ENCODE measurements at regions not wholly inside any gene's neighbourhood (a gene's known extent, or its start where the extent isn't known, plus 50 kb on each side); places are given as distances from the start of the nearest gene placed in this dataset.

DNA sequence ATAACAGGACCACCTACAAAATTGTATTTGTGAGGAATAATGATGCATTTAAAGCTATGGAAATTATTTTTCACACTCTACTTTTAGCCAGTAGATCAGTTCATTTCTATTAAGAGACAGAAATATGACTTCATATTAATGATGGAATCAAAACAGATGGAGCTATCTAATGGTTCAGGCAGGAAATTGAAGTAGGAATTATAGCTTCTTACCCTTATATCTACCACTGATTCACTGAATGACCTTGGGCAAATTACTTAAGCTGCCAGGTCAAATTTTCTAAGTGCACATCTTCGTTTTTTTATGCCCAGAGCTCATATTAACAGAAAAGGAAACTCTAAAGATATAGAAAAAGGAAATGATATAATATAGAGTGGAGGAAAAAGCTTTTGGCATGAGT is 323.1 kb downstream of the PCDH10 start:
- no peaks in the 10 kb centered on the region for H3K4me1 Mint-ChIP-seq
- H3K9me3 Mint-ChIP-seq = peaks cover 4 to 12% (median 10%) of the 10 kb centered on the region in 3 donors
- CTCF ChIA-PET = interaction anchor here in 1 of 2 donors (0.6 kb wide), 1 partner anchor 295 kb away, joined by 3 read pairs; no protein-coding TSS in a partner anchor
- no peaks in the 10 kb centered on the region for H3K36me3 Mint-ChIP-seq
- WGBS (ENCODE audit: insufficient coverage) = no CpG with 5 or more reads among the region's 1 CpG
- DNase-seq (no peak), ATAC-seq (replicated peaks in 1 of 4) (no peak)
- Histone ChIP-seq H3K27ac (ENCODE audit: low read length) (no peak overlapping the region), H3K4me1 (ENCODE audit: control insufficient read depth in 1 of 2, extremely low read depth in 1 of 2, insufficient read depth in 2 of 2, low read length in 2 of 2) (no peaks in the 10 kb centered on the region), H3K9me3 (no peaks in the 10 kb centered on the region), H3K36me3 (ENCODE audit: control insufficient read depth in 2 of 2, extremely low read depth in 1 of 2, insufficient read depth in 1 of 2, low read length in 1 of 2) (no peaks in the 10 kb centered on the region), H3K27me3 (replicated peaks in 1 of 2; ENCODE audit: control insufficient read depth in 2 of 2, extremely low read depth in 1 of 2, insufficient read depth in 2 of 2, low read length in 1 of 2) (no peaks in the 10 kb centered on the region), H3K4me3 (ENCODE audit: control insufficient read depth in 1 of 2, extremely low read depth in 1 of 2, low read length in 1 of 2) (no peak overlapping the region)
- POLR2A ChIA-PET = interaction anchor here in 1 of 2 donors (0.6 kb wide), 1 partner anchor 78 kb away, joined by 7 read pairs; no protein-coding TSS in a partner anchor
- no peak overlapping the region for H3K4me3 Mint-ChIP-seq
- H3K27me3 Mint-ChIP-seq = no peaks in the 10 kb centered on the region
- no peak overlapping the region for H3K27ac Mint-ChIP-seq

DNA sequence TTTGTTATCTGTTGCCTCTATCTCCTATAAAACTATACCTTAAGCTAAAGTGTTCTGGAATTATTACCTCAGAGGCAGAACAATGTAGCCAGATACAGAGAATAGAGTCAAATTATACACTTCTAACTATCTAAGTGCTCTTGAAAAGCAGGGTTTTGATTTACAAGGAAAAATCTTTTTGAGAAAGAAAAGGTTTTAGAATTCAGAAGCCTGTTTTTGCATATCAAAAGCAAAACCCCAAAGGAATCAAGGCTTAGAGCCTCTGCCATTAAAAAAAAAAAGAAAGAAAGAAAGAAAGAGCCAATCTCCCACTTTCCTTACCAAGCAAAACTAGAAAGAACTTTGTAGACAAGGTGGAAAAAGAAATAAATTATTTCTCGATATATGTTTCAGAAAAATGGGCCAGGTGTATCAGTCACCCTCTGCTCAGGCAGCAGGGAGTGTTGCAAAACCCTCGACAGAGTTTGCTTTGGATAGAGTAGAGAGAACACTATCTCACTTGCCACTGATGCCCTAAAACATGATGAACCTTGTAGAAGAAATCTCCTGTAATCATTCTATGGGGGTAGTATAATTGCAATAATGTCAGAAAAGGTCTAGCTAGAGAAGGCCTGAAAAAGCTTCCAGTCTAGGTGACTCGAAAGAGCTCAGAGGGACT is 318.3 kb downstream of the PCDH10 start:
- no peaks in the 10 kb centered on the region for H3K9me3 ChIP-seq
- no peak overlapping the region for H3K4me3 ChIP-seq (ENCODE audit: control insufficient read depth in 1 of 2, extremely low read depth in 1 of 2, low read length in 1 of 2)
- H3K4me1 Mint-ChIP-seq = no peaks in the 10 kb centered on the region
- no peak overlapping the region for H3K27ac Mint-ChIP-seq
- ChIA-PET POLR2A (no interaction called here), CTCF (no interaction called here)
- WGBS (ENCODE audit: insufficient coverage) = 80% methylated on average over 1 of the region's 3 CpGs
- no peaks in the 10 kb centered on the region for H3K4me1 ChIP-seq (ENCODE audit: control insufficient read depth in 1 of 2, extremely low read depth in 1 of 2, insufficient read depth in 2 of 2, low read length in 2 of 2)
- H3K27me3 Mint-ChIP-seq = no peaks in the 10 kb centered on the region
- no peaks in the 10 kb centered on the region for H3K36me3 Mint-ChIP-seq
- no peaks in the 10 kb centered on the region for H3K27me3 ChIP-seq (replicated peaks in 1 of 2; ENCODE audit: control insufficient read depth in 2 of 2, extremely low read depth in 1 of 2, insufficient read depth in 2 of 2, low read length in 1 of 2)
- H3K4me3 Mint-ChIP-seq = no peak overlapping the region
- H3K27ac ChIP-seq (ENCODE audit: low read length) = no peak overlapping the region
- ATAC-seq (replicated peaks in 1 of 4) = no peak
- H3K36me3 ChIP-seq (ENCODE audit: control insufficient read depth in 2 of 2, extremely low read depth in 1 of 2, insufficient read depth in 1 of 2, low read length in 1 of 2) = no peaks in the 10 kb centered on the region
- peaks cover 10 to 22% (median 13%) of the 10 kb centered on the region in 3 donors for H3K9me3 Mint-ChIP-seq
- no peak for DNase-seq

DNA sequence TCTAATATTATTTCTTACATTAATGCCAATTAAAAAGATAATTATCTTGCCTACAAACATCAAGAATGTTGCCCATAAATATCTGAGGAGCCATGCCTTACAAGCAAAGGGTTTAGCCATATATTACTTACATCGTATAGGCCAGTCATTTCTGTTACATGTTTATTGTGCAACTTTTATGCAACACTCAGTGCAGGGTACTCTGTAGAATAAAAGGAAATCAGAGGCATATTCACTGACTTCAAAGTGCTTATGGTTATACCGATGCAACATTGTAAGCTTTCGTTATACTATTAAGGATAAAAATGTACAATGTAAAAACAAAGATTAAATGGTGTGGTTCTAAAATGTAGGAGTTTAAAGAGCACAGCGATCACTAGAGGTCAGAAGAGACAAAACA is 315.9 kb downstream of the PCDH10 start:
- H3K36me3 Mint-ChIP-seq = no peaks in the 10 kb centered on the region
- ATAC-seq (replicated peaks in 1 of 4) = no peak
- WGBS (ENCODE audit: insufficient coverage) = no CpG with 5 or more reads among the region's 4 CpGs

DNA sequence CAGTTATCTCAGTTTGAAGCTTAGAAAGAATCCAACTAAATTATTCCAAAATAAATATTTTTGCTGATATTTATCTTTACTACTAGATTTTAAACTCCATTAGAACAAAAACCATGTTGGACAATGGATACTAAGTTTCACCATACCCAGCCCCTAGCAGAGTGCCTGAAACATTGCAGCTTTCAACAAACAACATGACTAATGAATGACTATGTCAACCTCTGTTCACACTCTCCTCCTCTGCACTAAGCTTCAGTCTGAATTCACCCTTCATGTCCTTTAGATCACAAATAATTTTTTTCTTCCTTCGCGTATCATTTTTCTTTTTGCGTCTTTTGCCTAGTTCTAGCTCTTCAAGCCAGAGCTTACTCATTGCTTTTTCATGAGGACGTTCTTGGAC is 315.2 kb downstream of the PCDH10 start:
- H3K36me3 ChIP-seq (ENCODE audit: control insufficient read depth in 2 of 2, extremely low read depth in 1 of 2, insufficient read depth in 1 of 2, low read length in 1 of 2) = no peaks in the 10 kb centered on the region
- H3K27me3 Mint-ChIP-seq = no peaks in the 10 kb centered on the region
- H3K27ac ChIP-seq (ENCODE audit: low read length) = no peak overlapping the region
- WGBS (ENCODE audit: insufficient coverage) = 97% methylated on average over 3 of the region's 4 CpGs
- no peaks in the 10 kb centered on the region for H3K4me1 Mint-ChIP-seq
- no peak overlapping the region for H3K27ac Mint-ChIP-seq
- CTCF ChIA-PET = no interaction called here
- no peaks in the 10 kb centered on the region for H3K36me3 Mint-ChIP-seq
- H3K4me1 ChIP-seq (ENCODE audit: control insufficient read depth in 1 of 2, extremely low read depth in 1 of 2, insufficient read depth in 2 of 2, low read length in 2 of 2) = no peaks in the 10 kb centered on the region
- no peaks in the 10 kb centered on the region for H3K27me3 ChIP-seq (replicated peaks in 1 of 2; ENCODE audit: control insufficient read depth in 2 of 2, extremely low read depth in 1 of 2, insufficient read depth in 2 of 2, low read length in 1 of 2)
- peaks cover 9 to 20% (median 19%) of the 10 kb centered on the region in 3 donors for H3K9me3 Mint-ChIP-seq
- H3K9me3 ChIP-seq = no peaks in the 10 kb centered on the region
- ATAC-seq (replicated peaks in 1 of 4) = no peak
- H3K4me3 ChIP-seq (ENCODE audit: control insufficient read depth in 1 of 2, extremely low read depth in 1 of 2, low read length in 1 of 2) = no peak overlapping the region
- POLR2A ChIA-PET = no interaction called here
- no peak overlapping the region for H3K4me3 Mint-ChIP-seq
- no peak for DNase-seq

More for the DNA sequence above, 315.9 kb downstream of the PCDH10 start:
- no peak overlapping the region for H3K4me3 ChIP-seq (ENCODE audit: control insufficient read depth in 1 of 2, extremely low read depth in 1 of 2, low read length in 1 of 2)
- H3K4me1 ChIP-seq (ENCODE audit: control insufficient read depth in 1 of 2, extremely low read depth in 1 of 2, insufficient read depth in 2 of 2, low read length in 2 of 2) = no peaks in the 10 kb centered on the region
- Mint-ChIP-seq H3K9me3 (peaks cover 10 to 22% (median 20%) of the 10 kb centered on the region in 3 donors), H3K4me1 (no peaks in the 10 kb centered on the region), H3K27me3 (no peaks in the 10 kb centered on the region), H3K27ac (no peak overlapping the region), H3K4me3 (no peak overlapping the region)
- ChIA-PET CTCF (no interaction called here), POLR2A (no interaction called here)
- no peaks in the 10 kb centered on the region for H3K36me3 ChIP-seq (ENCODE audit: control insufficient read depth in 2 of 2, extremely low read depth in 1 of 2, insufficient read depth in 1 of 2, low read length in 1 of 2)
- no peaks in the 10 kb centered on the region for H3K27me3 ChIP-seq (replicated peaks in 1 of 2; ENCODE audit: control insufficient read depth in 2 of 2, extremely low read depth in 1 of 2, insufficient read depth in 2 of 2, low read length in 1 of 2)
- H3K9me3 ChIP-seq = no peaks in the 10 kb centered on the region
- no peak for DNase-seq
- H3K27ac ChIP-seq (ENCODE audit: low read length) = no peak overlapping the region

DNA sequence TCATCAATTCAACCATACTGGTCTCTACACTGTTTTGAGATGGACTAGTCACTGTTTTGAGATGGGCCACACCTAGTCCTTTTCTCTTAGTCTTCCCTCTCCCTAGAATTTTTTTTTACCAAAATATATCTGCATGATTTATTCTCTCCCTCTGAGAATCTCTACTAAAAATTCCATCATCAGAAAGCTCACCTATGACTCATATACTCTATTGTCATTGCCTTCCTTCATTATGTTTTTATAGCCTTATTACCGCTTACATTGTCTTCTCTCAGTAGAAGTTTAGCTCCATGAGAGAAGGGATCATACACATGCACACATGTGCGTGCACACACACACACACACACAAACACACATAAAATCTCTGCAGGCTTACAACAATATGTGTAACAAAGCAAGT is 303.6 kb downstream of the PCDH10 start:
- DNase-seq = no peak
- ATAC-seq (replicated peaks in 1 of 4) = no peak
- no CpG with 5 or more reads among the region's 2 CpGs for WGBS (ENCODE audit: insufficient coverage)
- Histone ChIP-seq H3K36me3 (ENCODE audit: control insufficient read depth in 2 of 2, extremely low read depth in 1 of 2, insufficient read depth in 1 of 2, low read length in 1 of 2) (no peaks in the 10 kb centered on the region), H3K9me3 (no peaks in the 10 kb centered on the region), H3K27me3 (replicated peaks in 1 of 2; ENCODE audit: control insufficient read depth in 2 of 2, extremely low read depth in 1 of 2, insufficient read depth in 2 of 2, low read length in 1 of 2) (no peaks in the 10 kb centered on the region), H3K27ac (ENCODE audit: low read length) (no peak overlapping the region), H3K4me3 (ENCODE audit: control insufficient read depth in 1 of 2, extremely low read depth in 1 of 2, low read length in 1 of 2) (no peak overlapping the region), H3K4me1 (ENCODE audit: control insufficient read depth in 1 of 2, extremely low read depth in 1 of 2, insufficient read depth in 2 of 2, low read length in 2 of 2) (no peaks in the 10 kb centered on the region)
- H3K4me3 Mint-ChIP-seq = no peak overlapping the region
- no peaks in the 10 kb centered on the region for H3K36me3 Mint-ChIP-seq
- H3K4me1 Mint-ChIP-seq = no peaks in the 10 kb centered on the region
- peaks cover 9 to 19% (median 13%) of the 10 kb centered on the region in 3 donors for H3K9me3 Mint-ChIP-seq
- no peak overlapping the region for H3K27ac Mint-ChIP-seq
- ChIA-PET CTCF (no interaction called here), POLR2A (no interaction called here)
- H3K27me3 Mint-ChIP-seq = no peaks in the 10 kb centered on the region

DNA sequence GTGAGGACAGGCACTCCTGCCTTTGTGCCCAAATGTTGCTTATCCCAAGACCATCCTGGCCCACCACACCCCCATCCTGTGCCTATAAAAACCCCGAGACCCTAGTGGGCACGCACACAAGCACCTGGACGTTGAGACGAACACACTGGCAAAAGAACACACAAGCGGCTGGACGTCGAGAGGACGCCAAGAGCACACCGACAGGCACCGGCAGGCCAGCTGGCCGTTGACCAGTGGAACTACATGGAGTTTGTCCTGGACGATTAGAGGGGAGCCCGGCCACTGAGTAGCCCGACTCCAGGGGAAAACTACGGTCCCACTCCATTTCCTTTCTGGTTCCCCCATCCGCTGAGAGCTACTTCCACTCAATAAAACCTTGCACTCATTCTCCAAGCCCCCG is 301.7 kb downstream of the PCDH10 start:
- H3K27me3 Mint-ChIP-seq = no peaks in the 10 kb centered on the region
- CTCF ChIA-PET = no interaction called here
- Histone ChIP-seq H3K27me3 (replicated peaks in 1 of 2; ENCODE audit: control insufficient read depth in 2 of 2, extremely low read depth in 1 of 2, insufficient read depth in 2 of 2, low read length in 1 of 2) (no peaks in the 10 kb centered on the region), H3K9me3 (no peaks in the 10 kb centered on the region), H3K27ac (ENCODE audit: low read length) (no peak overlapping the region), H3K4me3 (ENCODE audit: control insufficient read depth in 1 of 2, extremely low read depth in 1 of 2, low read length in 1 of 2) (no peak overlapping the region), H3K36me3 (ENCODE audit: control insufficient read depth in 2 of 2, extremely low read depth in 1 of 2, insufficient read depth in 1 of 2, low read length in 1 of 2) (no peaks in the 10 kb centered on the region), H3K4me1 (ENCODE audit: control insufficient read depth in 1 of 2, extremely low read depth in 1 of 2, insufficient read depth in 2 of 2, low read length in 2 of 2) (no peaks in the 10 kb centered on the region)
- 86% methylated on average over 11 of the region's 17 CpGs for WGBS (ENCODE audit: insufficient coverage)
- no peak overlapping the region for H3K27ac Mint-ChIP-seq
- DNase-seq (no peak), ATAC-seq (replicated peaks in 1 of 4) (no peak)
- H3K4me1 Mint-ChIP-seq = no peaks in the 10 kb centered on the region
- peaks cover 13 to 20% (median 14%) of the 10 kb centered on the region in 3 donors for H3K9me3 Mint-ChIP-seq
- no peak overlapping the region for H3K4me3 Mint-ChIP-seq
- POLR2A ChIA-PET = no interaction called here
- no peaks in the 10 kb centered on the region for H3K36me3 Mint-ChIP-seq

DNA sequence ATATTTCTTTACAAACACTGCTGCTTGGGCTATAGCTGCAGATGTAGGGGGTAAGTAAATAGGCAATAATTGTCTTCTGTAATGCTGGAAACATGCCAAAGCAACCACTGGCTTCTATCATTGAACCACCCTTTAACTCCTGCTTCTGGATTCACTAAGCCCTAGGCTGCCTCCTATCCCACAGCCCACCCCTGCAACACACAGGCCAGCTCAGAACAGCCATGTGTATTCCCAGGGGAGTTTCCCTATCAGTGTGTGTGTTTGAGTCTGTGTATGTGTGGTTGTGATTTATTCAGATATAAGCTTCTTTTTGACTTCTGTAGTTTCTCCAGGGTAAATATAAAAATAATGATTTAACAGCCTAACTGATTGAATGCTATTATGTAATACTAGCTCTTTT is 291.3 kb downstream of the PCDH10 start:
- Histone ChIP-seq H3K36me3 (ENCODE audit: control insufficient read depth in 2 of 2, extremely low read depth in 1 of 2, insufficient read depth in 1 of 2, low read length in 1 of 2) (no peaks in the 10 kb centered on the region), H3K9me3 (no peaks in the 10 kb centered on the region), H3K27me3 (replicated peaks in 1 of 2; ENCODE audit: control insufficient read depth in 2 of 2, extremely low read depth in 1 of 2, insufficient read depth in 2 of 2, low read length in 1 of 2) (no peaks in the 10 kb centered on the region), H3K4me1 (ENCODE audit: control insufficient read depth in 1 of 2, extremely low read depth in 1 of 2, insufficient read depth in 2 of 2, low read length in 2 of 2) (no peaks in the 10 kb centered on the region), H3K27ac (ENCODE audit: low read length) (no peak overlapping the region), H3K4me3 (ENCODE audit: control insufficient read depth in 1 of 2, extremely low read depth in 1 of 2, low read length in 1 of 2) (no peak overlapping the region)
- ChIA-PET POLR2A (no interaction called here), CTCF (no interaction called here)
- Mint-ChIP-seq H3K27ac (no peak overlapping the region), H3K27me3 (no peaks in the 10 kb centered on the region), H3K4me3 (no peak overlapping the region), H3K36me3 (no peaks in the 10 kb centered on the region), H3K4me1 (no peaks in the 10 kb centered on the region), H3K9me3 (peaks cover 0 to 5% (median 4%) of the 10 kb centered on the region in 3 donors)
- no peak for ATAC-seq (replicated peaks in 1 of 4)
- no peak for DNase-seq
